Endothelial cell (in vitro differentiated cells): ENCODE measurements at regions not wholly inside any gene's neighbourhood (a gene's known extent, or its start where the extent isn't known, plus 50 kb on each side); places are given as distances from the start of the nearest gene placed in this dataset.

Experiments used
- DNase-seq: peaks from one replicate; pipeline ENCODE4 v3.0.0; 2021; ENCODE audit warnings: low spot score
- H3K27ac Mint-ChIP-seq: one replicate; pipeline ENCODE4 v1.8.0; 2021; ENCODE audit warnings: mixed read lengths, inconsistent platforms; ENCODE audit not compliant: unreplicated experiment
- H3K27me3 Mint-ChIP-seq: one replicate; pipeline ENCODE4 v1.8.0; 2021; ENCODE audit warnings: mild to moderate bottlenecking, moderate library complexity, mixed read lengths, inconsistent platforms; ENCODE audit not compliant: unreplicated experiment
- H3K36me3 Mint-ChIP-seq: one replicate; pipeline ENCODE4 v1.8.0; 2021; ENCODE audit warnings: mild to moderate bottlenecking, low read depth, mixed read lengths, inconsistent platforms; ENCODE audit not compliant: unreplicated experiment
- H3K4me1 Mint-ChIP-seq: one replicate; pipeline ENCODE4 v1.8.0; 2021; ENCODE audit warnings: mild to moderate bottlenecking, mixed read lengths, inconsistent platforms; ENCODE audit not compliant: unreplicated experiment
- H3K4me3 Mint-ChIP-seq: one replicate; pipeline ENCODE4 v1.8.0; 2021; ENCODE audit warnings: mild to moderate bottlenecking, mixed read lengths, inconsistent platforms; ENCODE audit not compliant: unreplicated experiment
- H3K9me3 Mint-ChIP-seq: one replicate; pipeline ENCODE4 v1.8.0; 2021; ENCODE audit warnings: mixed read lengths, inconsistent platforms; ENCODE audit not compliant: unreplicated experiment
- CTCF ChIP-seq: fragments of 200-600 bp; sonication (generic); IDR thresholded peaks from one replicate; pipeline ENCODE4 v1.5.0; 2021; ENCODE audit warnings: antibody characterized with exemption; ENCODE audit not compliant: unreplicated experiment

DNA sequence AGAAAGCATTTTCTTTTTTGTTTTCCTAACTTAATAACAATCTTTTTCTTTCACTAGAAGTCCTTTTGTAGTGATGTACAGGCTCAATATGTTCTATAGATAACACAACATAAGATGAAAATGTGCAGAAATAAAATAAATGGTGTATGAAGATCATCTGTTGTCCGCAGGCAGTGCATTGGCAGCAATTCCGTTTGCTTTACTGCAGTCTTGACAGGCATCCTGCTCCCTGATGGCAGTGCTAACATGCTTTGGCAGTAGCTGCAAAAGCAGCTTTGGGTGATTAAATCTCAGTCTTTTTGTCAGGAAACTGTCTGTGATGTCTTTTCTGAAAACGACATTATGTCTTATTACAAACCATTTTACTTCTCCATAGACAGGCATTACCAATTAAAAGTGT, 131.4 kb downstream of the TRAM1L1 start:
- H3K27ac Mint-ChIP-seq = no peak overlapping the region
- H3K36me3 Mint-ChIP-seq = no peaks in the 10 kb centered on the region
- TF ChIP-seq CTCF = no peak
- no peak for DNase-seq
- no peak overlapping the region for H3K4me3 Mint-ChIP-seq
- H3K9me3 Mint-ChIP-seq = no peaks in the 10 kb centered on the region
- H3K4me1 Mint-ChIP-seq = no peaks in the 10 kb centered on the region
- no peaks in the 10 kb centered on the region for H3K27me3 Mint-ChIP-seq

DNA sequence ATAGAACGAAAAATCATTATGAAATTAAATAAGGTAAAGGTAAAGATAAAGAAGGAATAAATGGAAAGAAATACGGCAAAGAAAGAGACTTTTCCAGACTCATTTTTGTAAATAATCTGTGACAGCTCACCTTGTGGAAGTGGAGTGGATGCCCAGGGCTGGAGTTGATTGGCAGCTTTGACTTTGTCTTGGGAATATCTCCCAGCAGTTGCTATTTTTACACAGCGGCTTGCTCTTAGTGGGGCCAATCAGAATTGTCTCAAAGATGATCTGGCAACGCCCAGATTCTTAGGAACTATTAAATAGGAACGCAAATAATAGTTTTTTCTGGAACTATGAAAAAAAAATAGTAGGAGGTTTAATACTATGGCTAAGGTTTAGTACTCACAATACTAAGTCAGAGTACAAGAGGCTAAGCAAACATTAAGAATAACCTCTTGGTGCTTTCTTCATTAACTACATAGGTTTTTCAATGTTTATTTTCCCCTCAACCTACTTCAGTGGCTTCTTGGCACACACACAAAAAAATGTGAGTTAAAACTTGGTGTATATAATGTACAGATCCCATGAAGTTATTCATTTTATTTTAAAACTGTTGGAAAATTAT, 132.7 kb downstream of the TRAM1L1 start:
- Mint-ChIP-seq H3K36me3 (no peaks in the 10 kb centered on the region), H3K27ac (no peak overlapping the region), H3K27me3 (no peaks in the 10 kb centered on the region), H3K9me3 (no peaks in the 10 kb centered on the region), H3K4me3 (no peak overlapping the region), H3K4me1 (no peaks in the 10 kb centered on the region)
- DNase-seq = no peak
- no peak for TF ChIP-seq CTCF

- no peaks in the 10 kb centered on the region for H3K9me3 Mint-ChIP-seq
- no peak for DNase-seq
- H3K27me3 Mint-ChIP-seq = no peaks in the 10 kb centered on the region
- H3K27ac Mint-ChIP-seq = no peak overlapping the region
- no peaks in the 10 kb centered on the region for H3K4me1 Mint-ChIP-seq
- no peak for TF ChIP-seq CTCF
- H3K36me3 Mint-ChIP-seq = no peaks in the 10 kb centered on the region
- no peak overlapping the region for H3K4me3 Mint-ChIP-seq
These were observed 135.5 kb downstream of the TRAM1L1 start for GRCh38 chr4:116949856-116950255.

- no peaks in the 10 kb centered on the region for H3K4me1 Mint-ChIP-seq
- H3K27me3 Mint-ChIP-seq = no peaks in the 10 kb centered on the region
- H3K4me3 Mint-ChIP-seq = no peak overlapping the region
- no peak for TF ChIP-seq CTCF
- H3K36me3 Mint-ChIP-seq = no peaks in the 10 kb centered on the region
- H3K9me3 Mint-ChIP-seq = no peaks in the 10 kb centered on the region
- H3K27ac Mint-ChIP-seq = no peak overlapping the region
- no peak for DNase-seq
These were observed 143.1 kb downstream of the TRAM1L1 start for GRCh38 chr4:116942315-116942714.

GRCh38 chr4:116930329-116930728, 155.0 kb downstream of the TRAM1L1 start:
- Mint-ChIP-seq H3K36me3 (no peaks in the 10 kb centered on the region), H3K27me3 (no peaks in the 10 kb centered on the region), H3K4me3 (no peak overlapping the region), H3K9me3 (no peaks in the 10 kb centered on the region), H3K4me1 (peaks cover 3% of the 10 kb centered on the region), H3K27ac (no peak overlapping the region)
- DNase-seq = no peak
- no peak for TF ChIP-seq CTCF
